GM19035 (cell line): ENCODE measurements at regions not wholly inside any gene's neighbourhood (a gene's known extent, or its start where the extent isn't known, plus 50 kb on each side); places are given as distances from the start of the nearest gene placed in this dataset.
A peak's percentile ranks its signal among the peaks of the same experiment; 100 is the strongest.
"Not testable (repeated sequence)": the region's sequence is repeated elsewhere in the genome, so short reads cannot be mapped to it uniquely, and the experiment has no call there.

ENCODE experiments used
- ATAC-seq: cut with Tn5 transposase; IDR thresholded peaks from one replicate; pipeline ENCODE4 v1.9.1; 2021; ENCODE audit not compliant: unreplicated experiment

DNA sequence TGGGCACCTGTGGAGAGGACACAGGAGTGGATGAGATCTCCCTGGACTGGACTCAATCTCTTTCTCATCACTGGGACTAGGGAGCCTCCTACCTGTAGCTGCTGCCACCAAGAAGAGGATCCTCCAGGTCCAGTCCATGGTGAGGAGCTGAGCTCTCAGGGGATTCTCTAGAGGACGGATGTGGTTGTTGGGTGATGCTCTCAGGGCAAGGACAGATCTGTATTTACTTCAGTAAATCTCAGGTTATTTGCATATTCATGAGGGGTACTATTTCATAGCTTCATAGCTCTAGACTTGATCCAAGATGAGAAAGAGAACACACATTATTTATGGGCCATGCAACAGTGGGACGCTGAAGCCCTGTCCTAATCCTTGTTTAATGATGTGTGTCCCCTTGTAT lies 159.4 kb downstream of the POTEB start:
- peak; percentile 82 for ATAC-seq

DNA sequence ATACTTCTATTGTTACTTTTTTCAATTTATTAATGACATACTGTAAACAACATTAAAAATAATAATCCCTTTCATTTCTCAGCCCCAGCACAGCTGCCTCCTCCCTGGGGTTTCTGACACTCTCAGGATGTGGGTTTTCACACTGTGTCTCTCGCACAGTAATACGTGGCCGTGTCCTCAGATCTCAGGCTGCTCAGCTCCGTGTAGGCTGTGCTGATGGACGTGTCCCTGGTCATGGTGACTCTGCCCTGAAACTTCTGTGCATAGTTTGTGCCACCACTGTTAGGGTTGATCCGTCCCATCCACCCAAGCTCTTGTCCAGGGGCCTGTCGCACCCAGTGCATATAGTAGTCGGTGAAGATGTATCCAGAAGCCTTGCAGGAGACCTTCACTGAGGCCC lies 159.9 kb downstream of the POTEB start:
- ATAC-seq, result peak; percentile 42

- ATAC-seq, result peak; percentile 98
Observed at GRCh38 chr15:21705480-21705879, 172.1 kb downstream of the POTEB start.

- not testable (repeated sequence) for ATAC-seq
Observed at GRCh38 chr15:21698620-21699019, 178.9 kb downstream of the POTEB start.

GRCh38 chr15:21695089-21695488 lies 182.4 kb downstream of the POTEB start:
- ATAC-seq, result not testable (repeated sequence)

DNA sequence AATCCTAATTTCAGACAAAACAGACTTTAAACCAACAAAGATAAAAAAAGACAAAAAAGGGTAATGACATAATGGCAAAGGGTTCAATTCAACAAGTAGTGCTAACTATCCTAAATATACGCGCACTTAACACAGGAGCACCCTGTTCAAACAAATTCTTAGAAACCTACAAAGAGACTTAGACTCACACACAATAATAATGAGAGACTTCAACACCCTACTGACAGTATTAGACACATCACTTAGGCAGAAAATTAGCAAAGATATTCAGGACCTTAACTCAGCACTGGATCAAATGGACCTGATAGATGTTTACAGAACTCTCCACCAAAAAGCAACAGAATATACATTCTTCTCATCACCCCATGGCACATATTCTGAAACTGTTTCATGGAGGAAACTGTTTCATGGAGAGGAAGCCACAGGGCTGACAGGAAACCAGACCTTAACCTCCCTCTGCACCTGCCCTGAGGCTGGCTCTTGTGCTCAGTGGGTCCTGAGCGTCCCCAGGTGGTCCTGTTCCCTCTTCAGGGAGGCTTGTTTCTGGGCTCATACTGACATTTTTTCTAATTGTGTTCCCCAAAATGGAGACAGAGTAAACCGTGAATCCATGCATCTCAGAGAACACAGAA lies 184.9 kb downstream of the POTEB start:
- ATAC-seq, result peak; percentile 60

DNA sequence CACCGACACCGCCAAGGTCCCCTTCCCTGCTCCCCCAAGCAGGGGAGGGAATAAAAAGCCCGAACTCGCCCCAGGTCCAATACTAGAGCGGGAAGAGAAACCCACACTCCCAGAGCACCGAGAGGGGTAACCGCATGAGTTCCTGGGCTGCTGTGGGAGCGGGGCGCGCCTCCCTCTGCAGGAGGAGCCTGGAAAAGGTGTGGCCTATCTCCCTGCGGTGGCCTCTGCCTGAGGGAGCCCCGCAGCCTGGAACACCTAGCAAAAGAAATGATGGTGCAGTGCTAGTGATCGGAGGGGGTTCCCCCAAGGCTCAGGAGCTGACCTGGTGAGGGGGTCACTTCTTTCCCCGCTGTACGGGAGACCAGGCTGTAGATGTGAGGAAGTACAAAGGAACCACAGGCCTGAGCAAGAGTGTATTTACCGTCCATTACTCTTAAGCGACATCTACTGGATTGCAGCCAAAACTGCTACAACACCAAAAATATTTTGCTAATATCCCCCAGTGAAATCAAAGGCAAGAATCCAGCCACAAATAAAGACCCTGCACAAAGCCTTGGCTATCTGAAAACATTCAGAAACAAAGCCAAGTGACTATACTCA lies 216.6 kb upstream of the POTEB3 start:
- peak; percentile 89 for ATAC-seq

GRCh38 chr15:21656114-21656746 lies 215.9 kb upstream of the POTEB3 start:
- peak; percentile 16 for ATAC-seq

DNA sequence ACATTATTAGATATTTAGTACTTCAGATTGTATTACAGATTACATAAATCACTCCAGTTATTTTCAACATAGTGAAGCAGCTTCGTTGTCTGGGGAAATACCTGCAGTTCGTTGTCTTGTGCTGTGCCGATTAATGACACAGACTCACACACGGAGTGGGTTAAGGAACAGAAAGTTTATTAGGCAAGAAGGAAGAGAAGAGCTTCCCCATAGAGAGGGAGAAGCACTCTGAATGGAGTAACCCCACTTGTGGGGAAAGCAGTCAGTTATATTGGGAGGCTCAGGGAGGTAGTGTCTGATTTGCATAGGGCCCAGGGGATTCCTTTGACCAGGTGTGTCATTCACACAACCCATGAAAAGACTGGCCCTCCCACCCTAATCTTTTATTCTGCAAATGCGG lies 213.4 kb upstream of the POTEB3 start:
- not testable (repeated sequence) for ATAC-seq

GRCh38 chr15:21638770-21639169 lies 198.5 kb upstream of the POTEB3 start:
- ATAC-seq, result not testable (repeated sequence)

- not testable (repeated sequence) for ATAC-seq
Observed at GRCh38 chr15:21626694-21627093, 186.4 kb upstream of the POTEB3 start.

- not testable (repeated sequence) for ATAC-seq
Observed at GRCh38 chr15:21609223-21609622, 168.9 kb upstream of the POTEB3 start.

DNA sequence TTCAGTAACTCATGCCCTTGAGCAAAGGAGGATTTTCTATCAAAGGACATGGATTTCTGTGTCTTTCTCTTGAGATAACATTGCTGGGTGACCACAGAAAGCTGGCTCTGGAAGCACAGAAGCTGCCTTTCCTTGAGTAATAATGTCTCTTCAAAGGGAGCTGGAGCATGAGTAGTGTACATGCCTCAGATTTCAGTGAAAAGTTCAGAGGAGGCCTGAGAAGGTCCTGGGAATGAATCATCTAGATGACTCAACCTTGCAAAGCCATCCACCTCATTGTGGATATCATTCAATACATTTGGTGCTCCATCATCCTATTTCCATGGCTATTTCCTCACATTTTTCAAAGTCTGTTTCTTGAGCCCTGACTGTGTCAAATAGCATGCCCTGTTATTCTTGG lies 125.1 kb upstream of the POTEB3 start:
- ATAC-seq, result not testable (repeated sequence)

- peak; percentile 85 for ATAC-seq
Observed at GRCh38 chr15:21551809-21552208, 111.5 kb upstream of the POTEB3 start.

DNA sequence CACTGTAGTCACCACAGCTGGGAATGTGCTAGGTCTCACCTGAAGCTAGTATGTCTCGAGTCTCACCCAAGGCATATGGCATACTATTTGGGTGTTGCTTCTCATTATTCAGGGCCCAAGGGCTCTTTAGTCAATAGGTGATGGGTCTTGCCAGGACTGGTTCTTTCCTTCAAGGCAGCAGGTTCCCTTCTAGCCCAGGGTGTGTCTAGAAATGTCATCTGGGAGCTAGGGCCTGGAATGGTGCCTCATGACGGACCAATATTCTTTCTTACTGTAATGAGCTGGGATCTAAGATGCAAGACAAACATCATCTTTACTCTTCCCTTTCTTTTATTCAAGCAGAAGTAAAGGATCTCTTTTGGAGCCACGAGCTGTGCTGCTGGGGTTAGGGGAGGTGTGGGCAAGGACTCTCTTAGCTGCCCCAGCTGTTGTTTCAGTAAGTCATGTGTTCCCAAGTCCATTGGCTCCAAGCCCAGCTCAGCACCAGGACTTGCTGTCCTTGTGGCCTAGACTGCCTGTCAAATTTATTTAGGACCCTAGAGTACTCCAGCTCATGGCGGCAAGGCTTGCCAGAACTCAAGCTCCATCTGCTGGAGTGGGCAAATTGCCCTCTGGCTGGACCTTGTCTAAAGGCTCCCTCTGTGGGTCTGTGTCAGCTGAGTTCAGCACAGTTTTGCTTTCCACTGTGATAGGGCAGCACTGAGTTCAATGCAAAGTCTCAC lies 106.0 kb upstream of the POTEB3 start:
- ATAC-seq, result not testable (repeated sequence)

- not testable (repeated sequence) for ATAC-seq
Observed at GRCh38 chr15:21532785-21533184, 92.5 kb upstream of the POTEB3 start.

GRCh38 chr15:21516248-21516647 lies 75.9 kb upstream of the POTEB3 start:
- not testable (repeated sequence) for ATAC-seq

- ATAC-seq, result not testable (repeated sequence)
Observed at GRCh38 chr15:21515296-21515695, 75.0 kb upstream of the POTEB3 start.

DNA sequence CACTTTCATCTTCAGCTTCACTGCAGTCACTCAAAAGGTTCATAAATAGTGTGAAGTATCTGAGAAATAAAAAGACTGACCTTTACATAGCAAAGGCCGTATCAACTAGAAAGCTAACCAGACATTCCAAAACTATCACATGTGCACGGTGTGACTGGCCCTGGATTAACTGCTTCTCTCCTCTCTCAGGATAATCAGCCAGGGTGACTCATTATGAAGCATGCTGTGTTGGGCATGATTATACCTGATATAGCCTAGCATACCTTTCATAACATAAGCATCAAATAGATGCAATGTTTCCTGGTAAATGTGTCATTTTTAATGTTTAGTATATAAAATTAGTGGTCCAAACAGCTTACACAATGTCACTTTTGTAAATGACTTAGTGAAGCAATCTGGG lies 62.7 kb upstream of the POTEB3 start:
- not testable (repeated sequence) for ATAC-seq
